BE2C (cell line): ENCODE measurements at regions not wholly inside any gene's neighbourhood (a gene's known extent, or its start where the extent isn't known, plus 50 kb on each side); places are given as distances from the start of the nearest gene placed in this dataset.

ENCODE experiments used
- DNase-seq: peaks from one replicate; pipeline ENCODE4 v3.0.0-alpha.2; 2020
- H3K27me3 ChIP-seq: fragments of 250-450 bp; sonication (Bioruptor Pico); 2 replicates; pipeline ENCODE4 v1.5.1; 2020; ENCODE audit warnings: mild to moderate bottlenecking
- H3K36me3 ChIP-seq: fragments of 250-450 bp; sonication (Bioruptor Pico); 2 replicates; pipeline ENCODE4 v1.5.1; 2020; ENCODE audit warnings: mild to moderate bottlenecking
- H3K4me1 ChIP-seq: fragments of 250-450 bp; sonication (Bioruptor Pico); 2 replicates; pipeline ENCODE4 v1.5.1; 2020
- H3K4me3 ChIP-seq: 2 replicates; pipeline ENCODE4 v1.5.1; 2011; ENCODE audit warnings: low read depth, low read length
- H3K9me3 ChIP-seq: fragments of 250-450 bp; sonication (Bioruptor Pico); 2 replicates; pipeline ENCODE4 v1.5.1; 2020
- CTCF ChIP-seq: IDR thresholded peaks from 2 replicates; pipeline ENCODE4 v1.5.1; 2012; ENCODE audit warnings: mild to moderate bottlenecking, low read depth, low read length

GRCh38 chr5:30690931-30691330, 502.6 kb upstream of the CDH6 start:
- DNase-seq = no peak
- no peak for TF ChIP-seq CTCF
- Histone ChIP-seq H3K4me3 (no peak overlapping the region), H3K9me3 (no peaks in the 10 kb centered on the region), H3K36me3 (no peaks in the 10 kb centered on the region), H3K4me1 (no peaks in the 10 kb centered on the region; the same call in 1 of the 2 replicates), H3K27me3 (no peaks in the 10 kb centered on the region)

- no peak for DNase-seq
- Histone ChIP-seq H3K36me3 (no peaks in the 10 kb centered on the region), H3K27me3 (no peaks in the 10 kb centered on the region), H3K4me1 (no peaks in the 10 kb centered on the region; the same call in 1 of the 2 replicates), H3K9me3 (no peaks in the 10 kb centered on the region), H3K4me3 (no peak overlapping the region)
- TF ChIP-seq CTCF = no peak
These were observed 506.0 kb upstream of the CDH6 start for GRCh38 chr5:30687461-30687860.

GRCh38 chr5:30686530-30686929, 507.0 kb upstream of the CDH6 start:
- DNase-seq = no peak
- Histone ChIP-seq H3K27me3 (no peaks in the 10 kb centered on the region), H3K9me3 (no peaks in the 10 kb centered on the region), H3K4me1 (no peaks in the 10 kb centered on the region; the same call in 1 of the 2 replicates), H3K4me3 (no peak overlapping the region), H3K36me3 (no peaks in the 10 kb centered on the region)
- no peak for TF ChIP-seq CTCF

- TF ChIP-seq CTCF = no peak
- H3K4me1 ChIP-seq = no peaks in the 10 kb centered on the region
- H3K9me3 ChIP-seq = peaks cover 3% of the 10 kb centered on the region; the same call in 1 of the 2 replicates
- no peak for DNase-seq
- H3K36me3 ChIP-seq = no peaks in the 10 kb centered on the region
- H3K27me3 ChIP-seq = no peaks in the 10 kb centered on the region
- H3K4me3 ChIP-seq = no peak overlapping the region
These were observed 517.2 kb upstream of the CDH6 start for GRCh38 chr5:30676223-30676840.

GRCh38 chr5:30667293-30667692, 526.2 kb upstream of the CDH6 start:
- Histone ChIP-seq H3K4me3 (no peak overlapping the region), H3K4me1 (no peaks in the 10 kb centered on the region; the same call in 1 of the 2 replicates), H3K27me3 (no peaks in the 10 kb centered on the region), H3K9me3 (no peaks in the 10 kb centered on the region), H3K36me3 (no peaks in the 10 kb centered on the region)
- TF ChIP-seq CTCF = no peak
- no peak for DNase-seq

- no peak for TF ChIP-seq CTCF
- DNase-seq = no peak
These were observed 530.0 kb upstream of the CDH6 start for GRCh38 chr5:30663536-30663935.

More at GRCh38 chr5:30663536-30663935, 530.0 kb upstream of the CDH6 start:
- Histone ChIP-seq H3K4me1 (no peaks in the 10 kb centered on the region; the same call in 1 of the 2 replicates), H3K9me3 (no peaks in the 10 kb centered on the region), H3K36me3 (no peaks in the 10 kb centered on the region), H3K27me3 (no peaks in the 10 kb centered on the region), H3K4me3 (no peak overlapping the region)
